ENCODE measurements at regions not wholly inside any gene's neighbourhood (a gene's known extent, or its start where the extent isn't known, plus 50 kb on each side); places are given as distances from the start of the nearest gene placed in this dataset.

- TF ChIP-seq POLR2A (IDR thresholded peaks at IDR 0.05) (no peak), CTCF (IDR thresholded peaks at IDR 0.05) (no peak), EP300 (IDR thresholded peaks at IDR 0.05) (no peak), POLR2AphosphoS5 (IDR thresholded peaks at IDR 0.05) (no peak)
- H3K9me3 ChIP-seq = no peaks in the 10 kb centered on the region
- H3K4me3 ChIP-seq = no peak overlapping the region
- ATAC-seq (ENCODE audit: low FRiP score in 2 of 2) (no peak), DNase-seq (no peak)
- H3K36me3 ChIP-seq = no peaks in the 10 kb centered on the region
- no peaks in the 10 kb centered on the region for H3K27me3 ChIP-seq
- H3K4me1 ChIP-seq = no peaks in the 10 kb centered on the region
- H3K27ac ChIP-seq = no peak overlapping the region
Observed at GRCh38 chr11:91170711-91171110, 947.9 kb upstream of the CHORDC1 start.

- WGBS, 2 donors = 47 to 49% methylated on average over 3 of the region's 3 CpGs
- TF ChIP-seq POLR2A (IDR thresholded peaks at IDR 0.05) (no peak), EP300 (IDR thresholded peaks at IDR 0.05) (no peak), POLR2AphosphoS5 (IDR thresholded peaks at IDR 0.05) (no peak), CTCF (IDR thresholded peaks at IDR 0.05) (no peak)
- no peaks in the 10 kb centered on the region for H3K36me3 ChIP-seq
Observed at GRCh38 chr11:91164452-91164822, 941.6 kb upstream of the CHORDC1 start.

DNA sequence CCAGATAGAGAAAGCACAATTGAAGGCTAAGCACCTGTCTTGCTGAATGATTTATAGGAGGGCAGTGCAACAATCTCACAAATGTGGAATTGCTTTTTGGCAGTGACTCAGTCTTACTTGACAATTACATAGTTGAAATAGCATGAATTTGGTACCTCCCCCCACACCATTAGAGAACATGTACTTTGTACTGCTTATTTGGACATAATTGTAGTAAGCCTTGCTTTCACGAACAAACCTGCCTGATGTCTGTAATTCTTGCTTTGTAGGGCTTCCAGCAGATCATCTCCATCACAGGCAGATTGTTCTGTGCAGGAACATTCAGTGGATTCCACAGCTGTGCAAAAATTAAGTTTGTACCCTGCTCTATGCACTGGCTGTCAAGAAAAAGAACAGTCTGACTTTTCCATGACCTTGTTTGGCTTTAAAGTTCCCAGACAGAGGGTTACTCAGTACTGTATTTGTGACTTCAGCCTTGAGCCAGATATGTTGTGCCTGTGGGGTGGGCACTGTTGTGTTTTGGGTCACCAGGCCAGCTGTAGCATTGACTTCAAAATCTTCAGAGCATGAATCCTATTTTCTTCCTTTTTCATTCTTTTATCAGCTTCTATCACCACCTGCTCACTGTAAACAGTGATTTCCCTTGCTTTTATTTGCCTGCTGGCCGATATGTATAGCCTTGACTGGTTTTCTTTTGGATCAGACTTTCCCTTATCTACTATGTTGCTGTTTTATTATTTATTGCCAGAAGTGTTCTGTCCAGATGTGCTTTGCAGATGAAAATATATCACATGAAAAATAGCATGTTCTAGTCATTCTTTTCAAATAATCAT is 941.0 kb upstream of the CHORDC1 start:
- no peaks in the 10 kb centered on the region for H3K9me3 ChIP-seq
- ATAC-seq (ENCODE audit: low FRiP score in 2 of 2) (peak; percentile 37 to 95), DNase-seq (no peak)
- no peaks in the 10 kb centered on the region for H3K36me3 ChIP-seq
- H3K27me3 ChIP-seq = no peaks in the 10 kb centered on the region
- H3K4me1 ChIP-seq = no peaks in the 10 kb centered on the region
- no peak overlapping the region for H3K4me3 ChIP-seq
- no peak overlapping the region for H3K27ac ChIP-seq
- TF ChIP-seq POLR2AphosphoS5 (IDR thresholded peaks at IDR 0.05) (no peak), POLR2A (IDR thresholded peaks at IDR 0.05) (no peak), EP300 (IDR thresholded peaks at IDR 0.05) (no peak), CTCF (IDR thresholded peaks at IDR 0.05) (no peak)
- WGBS, 2 donors = 34 to 40% methylated on average over 2 of the region's 2 CpGs

More at GRCh38 chr11:91164452-91164822, 941.6 kb upstream of the CHORDC1 start:
- no peak overlapping the region for H3K4me3 ChIP-seq
- no peaks in the 10 kb centered on the region for H3K9me3 ChIP-seq
- ATAC-seq (ENCODE audit: low FRiP score in 2 of 2) (peak in 1 of 2 donors; percentile 31), DNase-seq (no peak)
- H3K27ac ChIP-seq = no peak overlapping the region
- no peaks in the 10 kb centered on the region for H3K27me3 ChIP-seq
- H3K4me1 ChIP-seq = no peaks in the 10 kb centered on the region

DNA sequence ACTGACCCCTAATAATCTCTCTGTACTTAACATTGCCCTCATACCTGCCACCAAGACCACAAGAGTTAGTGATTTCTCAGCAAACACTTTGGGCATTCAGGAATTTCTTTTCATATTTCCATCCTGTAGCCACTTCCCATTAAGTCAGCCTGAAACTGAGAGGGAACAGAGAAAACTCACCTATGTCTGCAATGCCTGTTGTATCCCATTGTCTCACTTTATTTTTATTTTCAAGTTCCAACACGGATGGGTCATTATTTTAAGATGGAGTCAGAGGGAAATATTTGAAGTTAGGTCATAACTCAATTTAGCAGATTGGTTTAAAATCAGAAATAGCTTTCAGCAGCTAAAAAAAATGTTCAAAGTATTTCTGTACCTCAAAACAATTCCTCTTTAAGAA is 937.8 kb upstream of the CHORDC1 start:
- no peak for ATAC-seq (ENCODE audit: low FRiP score in 2 of 2)
- Histone ChIP-seq H3K4me1 (no peaks in the 10 kb centered on the region), H3K27me3 (no peaks in the 10 kb centered on the region), H3K4me3 (no peak overlapping the region), H3K36me3 (no peaks in the 10 kb centered on the region), H3K9me3 (no peaks in the 10 kb centered on the region), H3K27ac (no peak overlapping the region)
- no peak for DNase-seq
- WGBS, 2 donors = 59 to 67% methylated on average over 1 of the region's 1 CpG
- TF ChIP-seq CTCF (IDR thresholded peaks at IDR 0.05) (no peak), POLR2A (IDR thresholded peaks at IDR 0.05) (no peak), EP300 (IDR thresholded peaks at IDR 0.05) (no peak), POLR2AphosphoS5 (IDR thresholded peaks at IDR 0.05) (no peak)
